Stimulated activated CD8-positive, alpha-beta memory T cell treated with anti-CD3 and anti-CD28 coated beads, Interleukin-15, amount 100 ng/mL, for 24 hours (primary cell): ENCODE measurements at regions not wholly inside any gene's neighbourhood (a gene's known extent, or its start where the extent isn't known, plus 50 kb on each side); places are given as distances from the start of the nearest gene placed in this dataset.
"Not testable (repeated sequence)": the region's sequence is repeated elsewhere in the genome, so short reads cannot be mapped to it uniquely, and the experiment has no call there.

Experiments
- DNase-seq: peaks from one replicate; pipeline ENCODE4 v3.0.0-alpha.2; 2020; ENCODE audit warnings: low read depth

- no peak for DNase-seq
These were observed 1407.4 kb downstream of the SUCLG1 start for GRCh38 chr2:83051538-83052170.

GRCh38 chr2:83042053-83042452 lies 1417.0 kb downstream of the SUCLG1 start:
- no peak for DNase-seq

GRCh38 chr2:83022631-83023210 lies 1436.4 kb downstream of the SUCLG1 start:
- no peak for DNase-seq

GRCh38 chr2:83017366-83018090 lies 1441.6 kb downstream of the SUCLG1 start:
- DNase-seq = no peak

GRCh38 chr2:83016343-83017110 lies 1442.6 kb downstream of the SUCLG1 start:
- DNase-seq = no peak

GRCh38 chr2:83015900-83016299 lies 1443.2 kb downstream of the SUCLG1 start:
- DNase-seq = no peak

- no peak for DNase-seq
These were observed 1443.9 kb downstream of the SUCLG1 start for GRCh38 chr2:83015035-83015715.

- DNase-seq = no peak
These were observed 1444.6 kb downstream of the SUCLG1 start for GRCh38 chr2:83014462-83014861.

GRCh38 chr2:83006961-83007360 lies 1452.1 kb downstream of the SUCLG1 start:
- DNase-seq = no peak

GRCh38 chr2:83003555-83003954 lies 1455.5 kb downstream of the SUCLG1 start:
- no peak for DNase-seq

- no peak for DNase-seq
These were observed 1456.4 kb downstream of the SUCLG1 start for GRCh38 chr2:83002706-83003105.

GRCh38 chr2:82998781-82999180 lies 1460.3 kb downstream of the SUCLG1 start:
- DNase-seq = no peak

GRCh38 chr2:82996217-82996616 lies 1462.9 kb downstream of the SUCLG1 start:
- DNase-seq = no peak

- DNase-seq = no peak
These were observed 1464.9 kb downstream of the SUCLG1 start for GRCh38 chr2:82994151-82994550.

GRCh38 chr2:82993609-82994008 lies 1465.5 kb downstream of the SUCLG1 start:
- no peak for DNase-seq

GRCh38 chr2:82992968-82993367 lies 1466.1 kb downstream of the SUCLG1 start:
- DNase-seq = no peak

- DNase-seq = not testable (repeated sequence)
These were observed 1471.4 kb downstream of the SUCLG1 start for GRCh38 chr2:82987706-82988105.

GRCh38 chr2:82986899-82987298 lies 1472.2 kb downstream of the SUCLG1 start:
- no peak for DNase-seq

GRCh38 chr2:82985572-82986197 lies 1473.4 kb downstream of the SUCLG1 start:
- DNase-seq = no peak

GRCh38 chr2:82968358-82968757 lies 1490.7 kb downstream of the SUCLG1 start:
- DNase-seq = no peak

- DNase-seq = no peak
These were observed 1494.7 kb downstream of the SUCLG1 start for GRCh38 chr2:82964341-82964740.

GRCh38 chr2:82959727-82960126 lies 1499.4 kb downstream of the SUCLG1 start:
- no peak for DNase-seq
